H1 (cell line): ENCODE measurements at regions not wholly inside any gene's neighbourhood (a gene's known extent, or its start where the extent isn't known, plus 50 kb on each side); places are given as distances from the start of the nearest gene placed in this dataset.

ENCODE experiments used
- CTCF ChIA-PET: fragments of 300-600 bp; sonication (Branson Sonifier 250); formaldehyde crosslinking; loops from one replicate; lab custom pipeline; 2021; ENCODE audit not compliant: partially characterized antibody; lab: Charles Lee
- POLR2A ChIA-PET: fragments of 300-600 bp; sonication (Branson Sonifier 250); formaldehyde crosslinking; loops from one replicate; lab custom pipeline; 2021; ENCODE audit warnings: inconsistent platforms; ENCODE audit not compliant: partially characterized antibody; lab: Charles Lee
- DNase-seq, 2 experiments: peaks; one replicate each; pipeline versions ENCODE4 v3.0.0 to v3.0.0-alpha.2; 2010 to 2022; ENCODE audit warnings: low spot score in 2 of 2, low read depth in 1 of 2, mixed read lengths in 1 of 2
- FAIRE-seq: peaks from 2 replicates; lab custom pipeline; 2011; peaks lifted over from hg19 to GRCh38; lab: Jason Lieb, UNC
- H2AFZ ChIP-seq: 2 replicates; pipeline ENCODE4 v1.8.1; 2012; ENCODE audit warnings: low read length, inconsistent platforms
- H2AK5ac ChIP-seq: 2 replicates; pipeline ENCODE4 v1.6.1; 2013; ENCODE audit warnings: low read depth, low read length
- H2BK120ac ChIP-seq: replicated peaks from 2 replicates; pipeline ENCODE3; 2013; ENCODE audit warnings: low read depth, low read length, inconsistent platforms
- H2BK12ac ChIP-seq: 2 replicates; pipeline ENCODE4 v1.6.1; 2013; ENCODE audit warnings: low read depth, low read length
- H2BK15ac ChIP-seq: 2 replicates; pipeline ENCODE4 v1.6.1; 2013; ENCODE audit warnings: low read length
- H2BK20ac ChIP-seq: 2 replicates; pipeline ENCODE4 v1.6.1; 2013; ENCODE audit warnings: low read length
- H2BK5ac ChIP-seq: 2 replicates; pipeline ENCODE4 v1.6.1; 2013; ENCODE audit warnings: low read depth, low read length
- H3K14ac ChIP-seq: 2 replicates; pipeline ENCODE4 v1.6.1; 2013; ENCODE audit warnings: inconsistent platforms; ENCODE audit not compliant: insufficient read length
- H3K18ac ChIP-seq: 2 replicates; pipeline ENCODE4 v1.6.1; 2013; ENCODE audit warnings: low read length; ENCODE audit errors: extremely low read depth
- H3K23ac ChIP-seq: 2 replicates; pipeline ENCODE4 v1.6.1; 2013; ENCODE audit warnings: inconsistent platforms; ENCODE audit not compliant: insufficient read length
- H3K23me2 ChIP-seq: 2 replicates; pipeline ENCODE4 v1.6.1; 2013; ENCODE audit warnings: low read depth, low read length
- H3K27ac ChIP-seq: 2 replicates; pipeline ENCODE4 v1.6.1; 2011; ENCODE audit warnings: low read depth, low read length, inconsistent platforms
- H3K27me3 ChIP-seq, 4 experiments: replicated peaks in 1 of 4; 1 replicate in 1 of 4; 2 replicates in 3 of 4; pipeline versions ENCODE4 v1.6.1 to v1.8.1; 2011 to 2013; ENCODE audit warnings: low read length in 3 of 4, mild to moderate bottlenecking in 3 of 4, inconsistent platforms in 2 of 4, mixed read lengths in 2 of 4, moderate library complexity in 1 of 4; ENCODE audit not compliant: control insufficient read depth in 3 of 4, insufficient read depth in 3 of 4; ENCODE audit errors: extremely low read depth in 1 of 4
- H3K36me3 ChIP-seq, 4 experiments: 2 replicates each; pipeline versions ENCODE4 v1.6.1 to v1.8.1; 2011 to 2013; ENCODE audit warnings: mild to moderate bottlenecking in 4 of 4, low read length in 3 of 4, moderate library complexity in 2 of 4, control low read depth in 1 of 4, inconsistent platforms in 1 of 4; ENCODE audit not compliant: insufficient read depth in 4 of 4, control insufficient read depth in 2 of 4
- H3K4ac ChIP-seq: replicated peaks from 2 replicates; pipeline ENCODE3; 2013; ENCODE audit warnings: low read length, low read depth, mixed read lengths, inconsistent platforms; ENCODE audit not compliant: insufficient read length
- H3K4me1 ChIP-seq, 4 experiments: replicated peaks in 1 of 4; 1 replicate in 1 of 4; 2 replicates in 3 of 4; pipeline versions ENCODE4 v1.6.1 to v1.8.1; 2011 to 2013; ENCODE audit warnings: low read length in 3 of 4, inconsistent platforms in 2 of 4, mixed read lengths in 1 of 4; ENCODE audit not compliant: insufficient read depth in 4 of 4, control insufficient read depth in 3 of 4
- H3K4me2 ChIP-seq, 2 experiments: 2 replicates each; pipeline versions ENCODE4 v1.6.1 to v1.8.1; 2011 to 2013; ENCODE audit warnings: low read depth in 2 of 2, low read length in 2 of 2, control low read depth in 1 of 2, inconsistent platforms in 1 of 2, mild to moderate bottlenecking in 1 of 2; ENCODE audit not compliant: insufficient read depth in 1 of 2
- H3K4me3 ChIP-seq, 4 experiments: fragments of 200-600, 300-600 bp in 1 of 4; sonication (generic), shearing (Covaris generic), sonication (Bioruptor Twin) in 1 of 4; 2 replicates each; pipeline versions ENCODE4 v1.5.1 to v1.8.1; 2011 to 2016; ENCODE audit warnings: low read length in 4 of 4, low read depth in 3 of 4, control low read depth in 2 of 4, inconsistent platforms in 2 of 4, mild to moderate bottlenecking in 2 of 4, mixed read lengths in 1 of 4, moderate library complexity in 1 of 4; ENCODE audit not compliant: insufficient read depth in 2 of 4; ENCODE audit errors: extremely low read depth in 1 of 4
- H3K56ac ChIP-seq: replicated peaks from 2 replicates; pipeline ENCODE3; 2013; ENCODE audit warnings: low read depth, mild to moderate bottlenecking, mixed read lengths, low read length, inconsistent platforms; ENCODE audit not compliant: insufficient read length
- H3K79me1 ChIP-seq: 2 replicates; pipeline ENCODE4 v1.6.1; 2013; ENCODE audit warnings: low read depth, low read length, control low read depth
- H3K79me2 ChIP-seq, 2 experiments: 2 replicates each; pipeline versions ENCODE4 v1.6.1 to v1.8.1; 2012 to 2013; ENCODE audit warnings: low read length in 2 of 2, mild to moderate bottlenecking in 2 of 2, inconsistent platforms in 1 of 2; ENCODE audit not compliant: insufficient read depth in 2 of 2, control insufficient read depth in 1 of 2
- H3K9ac ChIP-seq, 4 experiments: replicated peaks in 1 of 4; 1 replicate in 1 of 4; 2 replicates in 3 of 4; pipeline versions ENCODE4 v1.6.1 to v1.8.1; 2011 to 2013; ENCODE audit warnings: low read depth in 3 of 4, low read length in 3 of 4, control low read depth in 2 of 4, mild to moderate bottlenecking in 2 of 4, moderate library complexity in 2 of 4, inconsistent platforms in 1 of 4; ENCODE audit errors: extremely low read depth in 1 of 4
- H3K9me3 ChIP-seq, 2 experiments: 2 replicates each; pipeline versions ENCODE4 v1.6.1 to v1.8.1; 2012 to 2013; ENCODE audit warnings: mild to moderate bottlenecking in 2 of 2, moderate library complexity in 2 of 2, control low read depth in 1 of 2, inconsistent platforms in 1 of 2, low read depth in 1 of 2, low read length in 1 of 2, mixed read lengths in 1 of 2; ENCODE audit not compliant: insufficient read depth in 2 of 2
- H4K20me1 ChIP-seq, 2 experiments: replicated peaks in 1 of 2; 2 replicates each; pipeline versions ENCODE3 to v1.8.1; 2011 to 2013; ENCODE audit warnings: inconsistent platforms in 2 of 2, low read length in 2 of 2, mild to moderate bottlenecking in 1 of 2; ENCODE audit not compliant: insufficient read depth in 2 of 2, control insufficient read depth in 1 of 2
- H4K5ac ChIP-seq: 2 replicates; pipeline ENCODE4 v1.6.1; 2013; ENCODE audit warnings: low read length, low read depth, mixed read lengths, inconsistent platforms; ENCODE audit not compliant: insufficient read length
- H4K8ac ChIP-seq: 2 replicates; pipeline ENCODE4 v1.8.0; 2013; ENCODE audit warnings: mild to moderate bottlenecking, moderate library complexity, low read length, inconsistent platforms; ENCODE audit not compliant: insufficient read depth; ENCODE audit errors: extremely low read depth
- H4K91ac ChIP-seq: replicated peaks from 2 replicates; pipeline ENCODE3; 2013; ENCODE audit warnings: low read length, mixed read lengths, inconsistent platforms; ENCODE audit not compliant: insufficient read length
- BRCA1 ChIP-seq: IDR thresholded peaks from 2 replicates; pipeline ENCODE4 v1.6.1; 2012; ENCODE audit warnings: low read depth, low read length, improper control_type of control experiment
- CBX5 ChIP-seq: fragments of 300-800, 300-1000 bp; sonication (generic); IDR thresholded peaks from 2 replicates; pipeline ENCODE4 v1.7.1; 2016; ENCODE audit warnings: antibody characterized with exemption, low read length, low read depth
- CBX8 ChIP-seq: fragments of 300-800, 300-1000 bp; sonication (generic); IDR thresholded peaks from 2 replicates; pipeline ENCODE4 v1.7.1; 2016; ENCODE audit warnings: low read depth, low read length, borderline replicate concordance
- EGR1 ChIP-seq: IDR thresholded peaks from 2 replicates; pipeline ENCODE4 v1.6.1; 2011; ENCODE audit warnings: low read depth, low read length, borderline replicate concordance
- HDAC6 ChIP-seq: IDR thresholded peaks from one replicate; pipeline ENCODE4 v1.7.1; 2012; ENCODE audit warnings: low read depth, mild to moderate bottlenecking, inconsistent platforms, low read length, moderate library complexity
- KDM5A ChIP-seq: fragments of 200-600 bp; IDR thresholded peaks from 2 replicates; pipeline ENCODE4 v1.7.1; 2012; ENCODE audit warnings: mild to moderate bottlenecking, low read length, inconsistent platforms, mixed read lengths
- MAFK ChIP-seq: IDR thresholded peaks from 2 replicates; pipeline ENCODE4 v1.6.1; 2012; ENCODE audit warnings: low read depth, mild to moderate bottlenecking, improper control_type of control experiment, low read length
- PHF8 ChIP-seq: fragments of 200-600 bp; sonication (generic); conservative IDR thresholded peaks from 2 replicates; pipeline ENCODE4 v1.7.1; 2012; ENCODE audit warnings: low read depth, mild to moderate bottlenecking, inconsistent platforms, low read length, moderate library complexity
- RFX5 ChIP-seq: IDR thresholded peaks from 2 replicates; pipeline ENCODE4 v1.6.1; 2011; ENCODE audit warnings: low read depth, low read length, improper control_type of control experiment, borderline replicate concordance
- TCF12 ChIP-seq: IDR thresholded peaks from 2 replicates; pipeline ENCODE4 v1.6.1; 2011; ENCODE audit warnings: low read depth, mild to moderate bottlenecking, low read length
- YY1 ChIP-seq: IDR thresholded peaks from 2 replicates; pipeline ENCODE4 v1.6.1; 2011; ENCODE audit warnings: low read depth, mild to moderate bottlenecking, low read length
- ZNF274 ChIP-seq: IDR thresholded peaks from 2 replicates; pipeline ENCODE4 v1.7.0; 2012; ENCODE audit warnings: low read length, borderline replicate concordance; ENCODE audit errors: extremely low read depth
- WGBS, 2 experiments: shearing (Covaris generic) in 1 of 2; methylation state at CpG; one replicate each; pipeline versions ENCODE4 v1.1.6 to v1.1.7; 2013 to 2015; ENCODE audit warnings: low lambda C conversion rate in 2 of 2, mixed read lengths in 2 of 2, inconsistent platforms in 1 of 2, low coverage in 1 of 2, missing lambda C conversion rate in 1 of 2; ENCODE audit not compliant: insufficient replicate concordance in 2 of 2, insufficient coverage in 1 of 2, insufficient read length in 1 of 2; ENCODE audit errors: extremely low coverage in 1 of 2, missing lambda C conversion rate in 1 of 2; 5-methylcytosine and 5-hydroxymethylcytosine counted together

DNA sequence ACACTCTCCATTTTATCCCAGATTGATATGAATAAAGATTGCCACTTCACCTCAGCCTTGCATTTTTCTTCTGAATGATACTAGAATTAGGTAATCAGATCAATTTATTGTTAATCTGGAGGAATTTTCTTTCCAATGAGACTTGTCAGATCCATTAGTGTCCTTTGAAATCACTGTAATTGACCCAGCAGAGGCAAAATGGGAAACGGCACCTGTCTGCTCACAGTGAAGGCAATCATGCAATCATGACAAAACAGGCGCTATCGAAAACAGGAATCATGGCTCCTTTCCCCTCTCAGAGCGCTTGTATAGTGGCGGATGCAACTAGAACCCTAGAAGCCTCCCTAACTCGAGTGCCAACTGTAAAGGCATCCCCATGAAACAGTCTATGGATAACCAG, 417.6 kb downstream of the GALC start:
- Histone ChIP-seq H4K5ac (no peak overlapping the region), H2BK20ac (no peak overlapping the region), H3K36me3 (no peaks in the 10 kb centered on the region), H2BK5ac (no peak overlapping the region), H3K4me2 (no peak overlapping the region), H3K9ac (no peak overlapping the region), H3K23ac (no peak overlapping the region), H3K4me3 (no peak overlapping the region), H4K20me1 (no peaks in the 10 kb centered on the region), H4K91ac (no peak overlapping the region), H3K4me1 (no peaks in the 10 kb centered on the region), H2BK120ac (no peak overlapping the region), H3K27me3 (no peaks in the 10 kb centered on the region), H3K14ac (no peak overlapping the region), H3K27ac (no peak overlapping the region), H2BK12ac (no peak overlapping the region), H2BK15ac (no peak overlapping the region), H3K56ac (no peak overlapping the region), H3K4ac (no peak overlapping the region), H2AFZ (no peak overlapping the region), H3K79me2 (no peaks in the 10 kb centered on the region), H3K18ac (no peak overlapping the region), H3K79me1 (no peaks in the 10 kb centered on the region), H2AK5ac (no peak overlapping the region), H4K8ac (no peak overlapping the region), H3K23me2 (no peaks in the 10 kb centered on the region), H3K9me3 (no peaks in the 10 kb centered on the region)
- no peak for DNase-seq
- POLR2A ChIA-PET = no interaction called here
- CTCF ChIA-PET = no interaction called here
- WGBS, 2 experiments = 94% methylated on average over 6 of the region's 6 CpGs; no CpG with 5 or more reads in 1 of the 2 experiments
- TF ChIP-seq HDAC6 (no peak), ZNF274 (no peak), PHF8 (no peak), RFX5 (no peak), YY1 (no peak), KDM5A (no peak), MAFK (no peak), TCF12 (no peak), EGR1 (no peak), BRCA1 (no peak), CBX8 (no peak), CBX5 (no peak)
- no peak for FAIRE-seq
